ENCODE measurements at regions not wholly inside any gene's neighbourhood (a gene's known extent, or its start where the extent isn't known, plus 50 kb on each side); places are given as distances from the start of the nearest gene placed in this dataset.

DNA sequence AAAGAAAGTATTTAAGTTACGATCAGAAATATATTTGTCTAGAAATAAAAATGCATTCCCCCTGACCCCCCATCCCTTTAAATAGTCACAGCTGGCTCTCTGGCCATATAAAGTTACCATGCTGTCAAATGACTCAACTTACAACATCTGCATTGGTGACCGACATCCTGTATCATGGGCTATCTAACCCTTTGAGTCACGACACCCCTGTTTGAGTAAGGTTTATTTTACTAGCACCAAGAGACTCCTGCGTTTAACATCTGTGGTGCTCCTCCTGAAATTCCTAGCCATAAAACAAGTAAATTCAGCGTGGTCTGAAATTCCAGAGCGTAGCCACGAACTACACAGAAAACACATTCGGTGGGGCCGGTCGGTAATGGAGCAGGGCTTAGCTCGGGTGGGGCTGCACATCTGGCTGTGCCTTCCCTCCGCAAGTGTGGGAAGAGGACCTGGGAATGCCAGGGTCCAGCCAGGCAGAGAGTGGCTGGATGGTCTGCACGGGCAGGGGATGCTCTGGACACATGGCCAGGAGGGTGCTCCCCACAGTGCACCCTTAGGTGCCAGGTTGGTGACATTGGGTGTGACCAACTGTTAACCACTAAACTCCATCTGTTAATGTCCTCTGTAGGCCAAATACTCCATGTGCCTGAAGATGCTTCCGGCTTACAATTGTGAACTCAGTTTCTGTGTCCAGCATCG, 53.0 kb upstream of the CLDN14 start:
- intact Hi-C loops (cut with DNase I) = no loop called here
- no peak for ATAC-seq

DNA sequence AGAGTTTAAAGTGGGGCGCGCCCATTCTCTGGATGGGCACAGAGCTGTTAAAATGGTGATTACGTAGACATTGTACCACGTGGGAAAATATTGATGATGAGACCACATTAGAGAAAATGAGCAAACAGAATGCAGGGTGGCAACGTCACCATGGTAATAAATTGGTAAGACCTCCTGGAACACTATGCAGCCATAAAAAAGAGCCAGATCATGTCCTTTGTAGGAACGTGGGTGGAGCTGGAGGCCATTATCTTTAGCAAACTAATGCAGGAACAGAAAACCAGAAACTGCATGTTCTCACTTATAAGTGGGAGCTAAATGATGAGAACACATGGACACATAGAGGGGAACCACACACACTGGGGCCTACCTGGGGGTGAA, 53.5 kb upstream of the CLDN14 start:
- intact Hi-C loops (cut with DNase I) = no loop called here
- no peak for ATAC-seq
- no peak for DNase-seq (ENCODE audit: missing footprints)

More for the DNA sequence above, 53.0 kb upstream of the CLDN14 start:
- no peak for DNase-seq (ENCODE audit: missing footprints)

DNA sequence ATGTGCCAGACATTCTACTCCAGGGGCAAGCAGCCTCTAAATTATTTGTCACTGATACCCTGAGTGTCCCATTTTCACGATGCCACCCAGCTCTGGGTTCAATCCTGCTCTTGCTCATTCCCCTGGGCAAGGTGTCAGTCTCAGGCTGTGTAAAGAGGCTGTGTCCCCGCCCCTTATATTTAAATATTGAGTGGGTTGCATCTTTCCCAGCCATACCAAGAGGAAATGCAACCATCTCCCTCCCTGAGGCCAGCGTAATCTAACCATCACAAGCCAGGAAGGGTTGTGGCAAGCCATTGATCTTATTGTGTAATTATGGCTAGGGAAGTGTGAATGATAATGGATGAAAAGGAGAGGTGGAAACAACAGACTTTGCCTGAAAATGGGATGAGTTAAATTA, 54.7 kb upstream of the CLDN14 start:
- no peak for ATAC-seq
- intact Hi-C loops (cut with DNase I) = no loop called here
- DNase-seq (ENCODE audit: missing footprints) = no peak

DNA sequence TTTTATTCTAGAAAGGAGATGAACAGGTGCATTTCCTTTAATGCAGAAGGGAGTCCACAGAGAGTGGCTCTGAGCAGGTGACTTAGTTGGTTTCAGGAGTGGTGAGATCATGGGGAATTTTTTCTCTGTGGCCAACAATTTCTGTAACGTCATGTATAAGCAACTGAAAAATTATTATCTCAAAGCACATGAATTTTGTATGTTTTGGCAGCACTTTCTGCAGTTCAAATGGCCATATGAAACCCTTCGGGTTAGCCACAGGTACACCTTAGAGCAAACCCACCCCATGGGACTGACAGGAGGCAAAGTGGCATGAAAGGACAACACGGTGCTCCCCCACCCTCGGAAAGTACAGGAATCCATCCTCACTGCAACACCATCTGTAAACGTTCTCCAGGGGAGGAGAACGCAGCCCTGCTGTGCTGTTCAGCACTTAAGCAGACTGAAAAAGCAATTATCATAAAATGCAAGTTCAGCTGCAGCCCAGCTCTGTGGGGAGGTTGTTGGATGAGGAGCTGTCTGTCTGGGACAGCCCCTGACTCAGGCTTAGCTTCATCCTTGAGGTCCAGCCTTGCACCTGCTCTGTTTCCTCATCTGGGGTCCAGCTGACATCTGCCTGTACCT, 55.8 kb upstream of the CLDN14 start:
- intact Hi-C loops (cut with DNase I) = no loop called here

DNA sequence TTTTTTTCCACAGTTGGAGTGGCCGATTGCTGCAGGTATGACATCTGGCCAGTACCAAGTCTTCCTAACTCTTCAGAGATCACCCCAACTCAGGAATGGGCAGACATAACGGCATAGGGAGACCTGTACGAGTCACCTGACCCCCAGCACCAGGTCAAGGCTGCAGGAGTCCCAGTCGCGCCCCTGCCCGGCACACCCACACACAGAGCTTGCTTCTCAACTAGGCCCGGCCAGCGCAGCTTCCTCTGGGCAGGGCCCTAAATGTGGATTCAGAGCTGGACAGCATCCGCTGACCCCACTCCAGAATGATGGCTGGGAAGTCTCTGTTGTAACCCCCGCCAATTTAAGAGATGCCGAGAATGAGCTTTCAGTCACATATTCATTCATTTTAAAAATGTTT, 58.8 kb upstream of the CLDN14 start:
- DNase-seq (ENCODE audit: missing footprints) (no peak), ATAC-seq (no peak)
- intact Hi-C loops (cut with DNase I) = no loop called here

More for the DNA sequence above, 55.8 kb upstream of the CLDN14 start:
- ATAC-seq (no peak), DNase-seq (ENCODE audit: missing footprints) (no peak)

DNA sequence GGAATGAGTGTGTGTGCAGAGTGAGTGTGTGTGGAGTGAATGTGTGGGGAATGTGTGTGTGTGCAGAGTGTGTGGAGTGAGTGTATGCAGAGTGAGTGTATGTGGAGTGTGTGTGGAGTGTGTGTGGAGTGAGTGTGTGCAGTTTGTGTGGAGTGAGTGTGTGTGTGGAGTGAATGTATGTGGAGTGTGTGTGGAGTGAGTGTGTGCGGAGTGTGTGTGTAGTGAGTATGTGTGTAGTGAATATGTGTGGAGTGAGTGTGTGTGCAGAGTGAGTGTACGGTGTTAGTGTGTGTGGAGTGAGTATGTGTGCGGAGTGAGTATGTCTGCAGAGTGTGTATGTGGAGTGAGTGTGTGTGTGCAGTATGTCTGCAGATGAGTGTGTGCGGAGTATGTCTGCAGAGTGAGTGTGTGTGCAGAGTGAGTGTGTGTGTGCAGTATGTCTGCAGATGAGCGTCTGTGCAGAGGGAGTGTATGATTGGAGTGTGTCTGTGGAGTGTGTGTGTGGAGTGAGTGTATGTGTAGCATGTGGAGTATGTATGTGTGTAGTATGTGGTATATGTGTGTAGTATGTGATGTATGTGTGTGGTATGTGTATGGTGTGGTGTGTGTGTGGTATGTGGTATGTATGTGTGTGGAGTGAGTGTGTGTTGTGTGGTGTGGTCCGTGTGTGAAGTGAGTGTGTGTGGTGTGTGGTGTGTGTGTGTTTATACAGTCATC, 59.7 kb upstream of the CLDN14 start:
- DNase-seq (ENCODE audit: missing footprints) (no peak), ATAC-seq (no peak)
- intact Hi-C loops (cut with DNase I) = no loop called here

DNA sequence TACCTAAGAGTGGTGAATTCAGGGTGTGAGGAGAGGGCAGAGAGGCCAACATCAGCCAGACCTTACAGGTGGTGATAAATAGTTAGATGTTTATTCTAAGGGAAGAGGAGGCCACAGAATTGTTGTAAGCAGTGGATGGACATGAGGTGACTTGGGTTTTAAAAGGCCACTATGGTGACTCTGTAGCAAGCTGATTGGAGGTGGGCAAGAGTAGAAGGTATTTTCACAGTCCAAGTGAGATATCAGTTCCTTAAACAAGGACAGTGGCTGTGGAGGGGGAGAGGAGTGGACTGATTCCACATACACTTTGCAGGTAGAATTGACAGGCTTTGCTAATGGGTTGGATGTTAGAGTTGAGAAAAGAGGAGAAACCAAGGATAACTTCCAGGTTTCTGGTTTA, 60.8 kb upstream of the CLDN14 start:
- intact Hi-C loops (cut with DNase I) = no loop called here
- ATAC-seq (no peak), DNase-seq (ENCODE audit: missing footprints) (no peak)

DNA sequence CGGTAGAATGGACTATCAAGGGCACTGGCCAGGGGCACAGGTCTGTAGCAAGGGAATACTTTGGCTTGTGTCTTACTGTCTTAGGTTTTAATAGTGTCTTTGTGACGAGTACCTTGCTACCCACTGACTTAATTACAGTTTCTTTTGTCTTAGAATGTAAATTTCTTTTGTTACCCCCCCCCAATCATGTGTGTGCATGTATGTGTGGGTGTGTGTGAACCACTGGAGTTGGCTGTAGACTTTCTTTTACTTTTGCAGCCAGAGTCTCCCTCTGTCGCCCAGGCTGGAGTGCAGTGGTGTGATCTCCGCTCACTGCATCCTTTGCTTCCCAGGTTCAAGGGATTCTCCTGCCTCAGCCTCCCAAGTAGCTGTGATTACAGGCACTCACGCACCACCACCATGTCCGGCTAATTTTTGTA, 61.8 kb upstream of the CLDN14 start:
- no peak for ATAC-seq
- intact Hi-C loops (cut with DNase I) = no loop called here
- DNase-seq (ENCODE audit: missing footprints) = no peak

DNA sequence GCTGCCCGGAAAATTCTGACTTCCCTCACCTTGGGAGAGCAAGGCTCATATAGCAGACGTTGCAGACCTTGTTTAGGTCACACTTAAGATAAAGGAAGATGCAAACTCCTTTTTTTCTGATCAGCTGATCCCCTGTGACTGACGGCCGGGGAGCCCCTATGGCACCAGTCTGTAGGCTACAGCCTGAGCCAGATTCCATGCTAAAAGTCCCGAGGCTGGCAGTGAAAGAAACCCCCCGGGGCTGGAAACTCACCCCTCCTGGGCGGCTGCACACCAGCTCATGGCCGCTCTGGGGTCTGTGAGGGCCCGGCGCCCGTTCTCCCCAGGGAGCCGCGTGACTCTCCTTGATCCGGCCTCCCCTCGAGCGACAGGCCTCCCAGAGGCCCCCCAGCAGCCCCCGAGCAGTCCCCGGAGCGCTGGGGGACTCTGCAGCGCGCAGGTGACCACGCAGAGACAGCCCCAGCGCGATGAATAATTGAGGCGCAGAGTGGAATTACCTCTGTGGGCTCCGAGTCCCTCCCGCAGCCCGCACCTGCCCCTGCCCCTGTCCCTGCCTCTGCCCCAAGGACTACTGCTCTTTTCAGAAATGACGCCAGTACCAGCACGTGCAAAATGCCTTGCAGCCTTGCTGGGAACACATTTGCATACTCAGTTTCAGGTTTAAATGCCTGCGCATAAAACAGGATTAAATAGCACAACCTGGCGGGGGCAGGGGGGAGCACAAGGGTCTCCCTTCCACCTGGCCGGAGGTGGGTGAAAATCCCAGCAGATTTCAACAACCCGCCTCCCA, 62.6 kb upstream of the CLDN14 start:
- intact Hi-C loops (cut with DNase I) = no loop called here
- ATAC-seq = no peak

DNA sequence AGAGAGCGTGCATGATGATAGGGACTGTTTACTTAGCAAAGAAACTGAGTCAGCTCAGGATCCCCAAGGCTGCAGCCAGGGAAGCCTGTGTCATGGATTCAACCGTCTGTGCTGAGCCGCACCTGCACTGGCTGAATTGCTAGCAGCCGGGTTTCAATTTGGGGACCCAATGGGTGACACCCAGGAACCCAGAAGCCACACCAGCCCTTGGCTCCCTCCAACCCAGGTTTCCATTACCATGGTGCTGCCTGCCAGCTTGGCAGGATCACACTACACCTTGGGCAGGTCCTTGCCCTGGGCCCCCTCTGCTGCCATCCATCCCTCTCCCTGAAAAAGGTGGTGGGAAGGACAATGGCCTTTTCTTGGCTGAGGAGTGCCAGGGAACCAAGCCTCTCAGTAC, 64.0 kb upstream of the CLDN14 start:
- intact Hi-C loops (cut with DNase I) = no loop called here
- DNase-seq (ENCODE audit: missing footprints) (no peak), ATAC-seq (no peak)

More for the DNA sequence above, 62.6 kb upstream of the CLDN14 start:
- no peak for DNase-seq (ENCODE audit: missing footprints)

DNA sequence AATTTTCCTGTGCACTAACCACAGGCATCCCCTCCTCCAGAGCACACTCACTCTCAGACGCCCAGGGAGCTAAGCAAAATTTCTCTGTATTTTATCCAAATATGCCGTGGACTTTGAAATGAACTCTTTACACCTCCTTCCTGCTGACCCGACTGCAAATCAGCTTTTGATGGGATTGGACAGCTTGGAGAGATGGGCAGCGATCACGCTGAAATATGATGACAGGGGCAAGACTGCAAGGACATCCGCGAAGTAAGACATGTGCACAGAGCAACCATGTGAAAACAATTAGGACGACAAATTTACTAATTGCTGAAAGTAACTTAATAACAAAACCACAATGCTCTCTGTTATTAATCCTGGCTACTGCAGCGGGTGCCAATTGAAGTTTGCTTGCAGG, 64.6 kb upstream of the CLDN14 start:
- intact Hi-C loops (cut with DNase I) = no loop called here
- DNase-seq (ENCODE audit: missing footprints) (no peak), ATAC-seq (no peak)

DNA sequence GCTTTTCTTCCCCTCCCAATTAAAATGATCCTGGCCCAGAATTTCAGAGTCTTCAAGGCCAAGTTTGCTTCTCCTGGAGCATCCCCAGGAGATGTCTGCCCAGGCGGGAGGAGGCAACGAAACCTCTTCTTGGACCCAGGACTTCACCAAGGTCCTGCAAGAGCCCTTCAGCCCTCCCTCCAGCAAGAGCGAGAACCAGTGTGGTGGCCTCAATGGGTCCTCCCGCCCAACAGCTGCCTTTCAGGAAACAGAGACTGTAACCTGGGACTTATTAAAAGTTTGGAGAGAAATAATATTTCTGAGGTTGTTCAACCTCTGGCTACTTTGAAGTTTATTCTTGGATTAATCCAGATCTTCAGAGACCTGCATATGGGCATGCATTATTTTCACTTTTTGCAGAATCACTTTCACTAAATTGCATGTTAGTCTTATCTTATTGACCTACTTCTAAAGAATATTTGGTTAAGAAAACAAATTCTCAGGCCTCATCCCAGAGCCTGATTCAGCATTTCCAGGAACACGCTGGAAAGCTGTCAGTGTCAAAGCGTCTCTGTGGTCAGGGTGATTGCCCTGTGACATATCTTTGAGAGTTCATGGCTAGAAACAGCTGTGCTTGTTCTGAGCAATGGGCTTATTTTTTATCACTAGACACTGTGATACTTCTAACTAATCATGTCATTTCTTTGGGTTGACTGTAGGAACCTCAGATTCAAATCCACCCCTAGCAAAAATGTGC, 66.0 kb upstream of the CLDN14 start:
- ATAC-seq (peak; percentile 24), DNase-seq (ENCODE audit: missing footprints) (no peak)
- intact Hi-C loops (cut with DNase I) = no loop called here

DNA sequence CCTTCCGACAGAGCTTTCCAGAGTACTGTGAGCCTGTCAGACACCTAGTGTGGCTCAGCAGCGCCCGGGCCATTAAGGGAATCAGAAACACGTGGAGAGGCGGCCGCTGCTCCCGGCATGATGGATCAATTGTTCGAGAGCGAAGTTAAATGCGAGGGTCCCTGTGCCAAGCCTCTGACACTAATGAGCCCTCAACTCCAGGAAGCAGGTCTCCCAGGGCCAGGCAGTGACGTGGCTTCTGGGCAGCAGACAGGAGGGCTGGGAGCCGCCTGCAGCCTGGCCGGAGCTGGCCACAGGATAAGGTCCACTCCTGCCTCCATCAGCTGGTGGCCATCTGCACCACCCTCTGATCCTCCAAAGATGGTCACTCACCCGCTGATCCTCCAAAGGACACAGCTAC, 67.5 kb upstream of the CLDN14 start:
- intact Hi-C loops (cut with DNase I) = no loop called here
- DNase-seq (ENCODE audit: missing footprints) (no peak), ATAC-seq (no peak)

DNA sequence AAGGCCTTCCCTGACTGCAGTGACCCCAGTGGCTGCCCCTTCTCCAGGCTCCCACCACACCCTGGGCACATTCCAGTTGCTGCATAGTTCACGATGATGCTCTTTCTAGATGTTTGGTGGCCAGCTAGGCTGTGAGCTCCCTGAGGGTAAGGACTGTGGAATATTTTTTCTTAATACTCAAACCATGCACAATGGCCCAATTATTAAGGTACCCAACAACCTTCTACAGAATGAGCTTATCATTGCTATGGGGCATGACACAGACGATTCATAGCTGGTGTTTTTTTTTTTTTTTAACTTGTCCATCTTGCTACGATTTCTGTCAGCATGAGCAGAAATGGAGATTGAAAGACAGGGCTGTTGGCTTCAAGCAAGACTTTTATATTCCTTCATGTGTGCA, 68.9 kb upstream of the CLDN14 start:
- intact Hi-C loops (cut with DNase I) = no loop called here
- DNase-seq (ENCODE audit: missing footprints) = no peak
- no peak for ATAC-seq

DNA sequence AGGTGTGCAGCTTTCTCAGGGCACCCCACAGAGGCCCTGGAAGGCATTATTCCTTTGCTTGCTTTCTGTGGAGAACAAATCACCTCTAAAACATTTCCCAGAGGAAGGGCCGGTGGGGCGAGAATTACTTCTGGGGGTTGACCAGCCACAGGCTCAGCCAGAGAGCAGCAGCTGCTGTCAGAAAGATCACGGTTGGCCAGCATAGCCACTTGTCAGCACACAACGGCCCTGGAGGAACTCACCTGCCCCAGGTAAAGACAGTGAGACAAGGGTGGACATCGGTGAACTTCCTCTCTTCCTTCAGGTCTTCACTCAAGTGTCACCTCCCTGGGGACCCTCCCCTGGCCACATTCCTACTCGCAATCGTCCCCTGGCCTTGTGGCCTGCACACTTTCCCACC, 69.5 kb upstream of the CLDN14 start:
- DNase-seq (ENCODE audit: missing footprints) = no peak
- ATAC-seq = no peak
- intact Hi-C loops (cut with DNase I) = no loop called here

DNA sequence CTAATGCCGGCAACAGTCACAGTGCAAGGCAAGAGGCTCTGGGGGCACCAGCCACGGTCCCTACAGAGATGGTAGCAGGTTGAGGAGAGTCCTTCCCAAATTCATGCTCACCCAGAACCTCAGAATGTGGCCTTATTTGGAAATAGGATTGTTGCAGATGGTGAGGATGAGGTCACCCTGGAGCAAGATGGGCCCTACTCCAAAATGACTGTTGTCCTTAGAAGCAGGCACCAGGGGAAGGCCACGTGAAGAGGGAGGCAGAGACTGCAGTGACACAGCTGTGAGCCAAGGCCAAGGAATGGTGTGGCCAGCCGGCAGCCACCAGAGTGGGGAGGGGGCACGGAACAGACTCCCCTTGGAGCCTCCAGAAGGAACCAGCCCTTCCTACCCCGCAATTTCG, 70.8 kb upstream of the CLDN14 start:
- ATAC-seq = peak; percentile 51
- no peak for DNase-seq (ENCODE audit: missing footprints)

DNA sequence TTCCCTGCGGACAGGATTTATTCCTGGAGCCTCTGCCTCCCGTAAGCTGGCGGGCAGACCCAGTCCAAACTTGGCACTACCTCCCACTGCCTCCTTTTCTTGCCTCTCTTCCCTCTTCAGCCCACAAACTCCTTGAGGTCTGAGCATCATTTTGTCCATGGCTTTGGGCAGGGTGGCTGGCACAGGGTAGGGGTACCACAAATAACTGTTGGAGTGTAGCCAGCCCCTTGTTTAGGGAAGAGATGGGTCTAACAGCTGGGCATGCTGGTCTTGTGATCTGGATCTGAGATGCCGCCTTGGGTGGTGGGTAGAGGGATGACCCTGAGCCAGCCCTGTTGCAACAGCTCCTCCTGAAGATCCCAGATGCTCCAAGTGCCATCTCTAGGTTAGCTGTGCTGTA, 71.4 kb upstream of the CLDN14 start:
- ATAC-seq (no peak), DNase-seq (ENCODE audit: missing footprints) (no peak)
- intact Hi-C loops (cut with DNase I) = no loop called here

More for the DNA sequence above, 70.8 kb upstream of the CLDN14 start:
- intact Hi-C loops (cut with DNase I) = no loop called here

DNA sequence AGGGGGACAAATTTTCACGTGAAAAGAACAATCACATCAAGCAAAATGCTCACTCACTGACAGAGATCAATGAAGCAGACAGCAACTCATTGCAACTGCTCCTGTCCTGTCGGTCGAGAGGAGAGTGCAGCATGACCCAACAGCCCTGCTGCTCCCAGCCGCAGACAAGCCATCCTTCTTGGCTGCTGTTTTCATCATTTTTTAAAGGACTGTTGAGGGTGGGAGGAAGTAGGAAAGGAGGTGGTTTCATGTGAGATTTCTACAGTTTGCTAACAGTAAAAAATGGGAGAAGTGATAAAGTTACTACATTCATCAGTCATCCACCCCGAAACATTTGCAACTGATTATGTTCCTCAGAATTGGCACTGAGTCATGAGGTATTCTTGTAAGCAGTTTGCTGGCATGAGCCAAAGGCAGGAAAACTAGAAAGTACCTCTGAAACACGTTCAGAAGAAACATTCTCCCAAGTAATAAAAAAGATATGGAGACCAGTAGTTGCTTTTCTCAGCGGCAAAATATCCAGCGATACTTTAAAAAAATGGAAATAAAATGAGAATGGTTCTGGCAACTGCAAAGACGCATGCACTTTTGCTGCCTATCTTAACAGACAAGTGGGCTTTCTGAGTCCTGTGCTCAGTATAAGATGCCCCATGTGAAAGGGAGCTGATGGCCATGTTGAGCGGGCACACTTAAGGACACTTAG, 72.0 kb upstream of the CLDN14 start:
- DNase-seq (ENCODE audit: missing footprints) (no peak), ATAC-seq (no peak)
- intact Hi-C loops (cut with DNase I) = no loop called here
